Common myeloid progenitor, CD34-positive (primary cell): ENCODE measurements at regions not wholly inside any gene's neighbourhood (a gene's known extent, or its start where the extent isn't known, plus 50 kb on each side); places are given as distances from the start of the nearest gene placed in this dataset.
"Not testable (repeated sequence)": the region's sequence is repeated elsewhere in the genome, so short reads cannot be mapped to it uniquely, and the experiment has no call there.

Source experiments
- CTCF ChIA-PET: fragments of 350-600 bp; sonication (Branson Sonifier 250); formaldehyde crosslinking; loops from one replicate; lab custom pipeline; 2021; ENCODE audit warnings: antibody characterized with exemption; lab: Charles Lee
- POLR2A ChIA-PET: fragments of 350-600 bp; sonication (Branson Sonifier 250); formaldehyde crosslinking; loops from one replicate; lab custom pipeline; 2021; ENCODE audit warnings: antibody characterized with exemption; lab: Charles Lee
- DNase-seq, 3 donors: peaks; one replicate each; pipeline versions ENCODE4 v3.0.0 to v3.0.0-alpha.2; 2013
- H3K27ac ChIP-seq, 2 experiments: 1 replicate in 1 of 2; 2 replicates in 1 of 2; pipeline ENCODE4 v1.7.0; 2013; ENCODE audit warnings: inconsistent platforms in 2 of 2, low read length in 2 of 2, mild to moderate bottlenecking in 2 of 2, low read depth in 1 of 2, moderate library complexity in 1 of 2; ENCODE audit not compliant: severe bottlenecking in 2 of 2, insufficient read depth in 1 of 2, poor library complexity in 1 of 2
- H3K27me3 ChIP-seq, 5 experiments: replicated peaks in 2 of 5; 1 replicate in 3 of 5; 2 replicates in 2 of 5; pipeline versions ENCODE4 v1.6.1 to v1.7.0; 2013; ENCODE audit warnings: low read length in 4 of 5, mild to moderate bottlenecking in 2 of 5, moderate library complexity in 2 of 5, inconsistent platforms in 1 of 5; ENCODE audit not compliant: insufficient read depth in 5 of 5, control insufficient read depth in 4 of 5
- H3K36me3 ChIP-seq, 4 experiments: 1 replicate in 2 of 4; 2 replicates in 2 of 4; pipeline versions ENCODE4 v1.6.1 to v1.7.0; 2013; ENCODE audit warnings: low read length in 3 of 4, control low read depth in 1 of 4, mild to moderate bottlenecking in 1 of 4; ENCODE audit not compliant: control insufficient read depth in 4 of 4, insufficient read depth in 4 of 4
- H3K4me1 ChIP-seq, 4 experiments: 1 replicate in 3 of 4; 2 replicates in 1 of 4; pipeline versions ENCODE4 v1.6.1 to v1.7.1; 2013; ENCODE audit warnings: low read length in 3 of 4, mild to moderate bottlenecking in 3 of 4, control low read depth in 1 of 4, inconsistent platforms in 1 of 4, moderate library complexity in 1 of 4; ENCODE audit not compliant: control insufficient read depth in 4 of 4, insufficient read depth in 4 of 4; ENCODE audit errors: control extremely low read depth in 1 of 4
- H3K4me3 ChIP-seq, 7 experiments: 1 replicate in 4 of 7; 2 replicates in 3 of 7; pipeline versions ENCODE4 v1.5.1 to v1.7.0; 2013; ENCODE audit warnings: mild to moderate bottlenecking in 7 of 7, low read length in 6 of 7, moderate library complexity in 6 of 7, inconsistent platforms in 2 of 7, low read depth in 2 of 7, control low read depth in 1 of 7; ENCODE audit not compliant: insufficient read depth in 4 of 7, control insufficient read depth in 1 of 7; ENCODE audit errors: extremely low read depth in 1 of 7
- H3K9me3 ChIP-seq, 5 experiments: 1 replicate in 4 of 5; 2 replicates in 1 of 5; pipeline versions ENCODE4 v1.6.1 to v1.7.1; 2013; ENCODE audit warnings: low read length in 4 of 5, mild to moderate bottlenecking in 2 of 5, inconsistent platforms in 1 of 5, low read depth in 1 of 5, moderate library complexity in 1 of 5; ENCODE audit not compliant: control insufficient read depth in 4 of 5, insufficient read depth in 2 of 5; ENCODE audit errors: control extremely low read depth in 1 of 5
- WGBS: methylation state at CpG from one replicate; pipeline ENCODE4 v1.1.5; 2013; ENCODE audit not compliant: insufficient coverage; 5-methylcytosine and 5-hydroxymethylcytosine counted together

- DNase-seq, H3K36me3 ChIP-seq, CTCF ChIA-PET, H3K27me3 ChIP-seq, H3K9me3 ChIP-seq, POLR2A ChIA-PET, H3K4me1 ChIP-seq, H3K4me3 ChIP-seq, H3K27ac ChIP-seq: not testable (repeated sequence)
- no CpG with 5 or more reads among the region's 11 CpGs for WGBS
Observed at GRCh38 chr15:22569486-22569885, 110.8 kb downstream of the GOLGA6L22 start.

- WGBS, result no CpG with 5 or more reads among the region's 6 CpGs
- POLR2A ChIA-PET, H3K9me3 ChIP-seq, H3K4me3 ChIP-seq, H3K27me3 ChIP-seq, H3K36me3 ChIP-seq, CTCF ChIA-PET, H3K4me1 ChIP-seq, H3K27ac ChIP-seq: not testable (repeated sequence)
- DNase-seq, result peak; percentile 0 to 78 (median 68)
Observed at GRCh38 chr15:22572152-22572735, 113.5 kb downstream of the GOLGA6L22 start.

GRCh38 chr15:22572792-22573191, 114.1 kb downstream of the GOLGA6L22 start:
- H3K36me3 ChIP-seq, H3K4me1 ChIP-seq, DNase-seq, POLR2A ChIA-PET, H3K9me3 ChIP-seq, H3K27me3 ChIP-seq, H3K27ac ChIP-seq, H3K4me3 ChIP-seq, CTCF ChIA-PET: not testable (repeated sequence)
- WGBS, result 96% methylated on average over 7 of the region's 17 CpGs

- POLR2A ChIA-PET, H3K27ac ChIP-seq, H3K4me3 ChIP-seq, H3K9me3 ChIP-seq, DNase-seq, H3K27me3 ChIP-seq, H3K4me1 ChIP-seq, H3K36me3 ChIP-seq, CTCF ChIA-PET: not testable (repeated sequence)
- no CpG with 5 or more reads among the region's 4 CpGs for WGBS
Observed at GRCh38 chr15:22577828-22578227, 119.1 kb downstream of the GOLGA6L22 start.

- H3K27ac ChIP-seq, CTCF ChIA-PET, POLR2A ChIA-PET, DNase-seq, H3K27me3 ChIP-seq, H3K4me1 ChIP-seq, H3K4me3 ChIP-seq, H3K36me3 ChIP-seq, H3K9me3 ChIP-seq: not testable (repeated sequence)
- no CpG with 5 or more reads among the region's 2 CpGs for WGBS
Observed at GRCh38 chr15:22579213-22579612, 120.5 kb downstream of the GOLGA6L22 start.

- CTCF ChIA-PET, H3K4me3 ChIP-seq, H3K36me3 ChIP-seq, H3K9me3 ChIP-seq, H3K27ac ChIP-seq, H3K27me3 ChIP-seq, H3K4me1 ChIP-seq, DNase-seq, POLR2A ChIA-PET: not testable (repeated sequence)
- no CpG with 5 or more reads among the region's 14 CpGs for WGBS
Observed at GRCh38 chr15:22587391-22587790, 128.7 kb downstream of the GOLGA6L22 start.

GRCh38 chr15:22598552-22598951, 139.8 kb downstream of the GOLGA6L22 start:
- H3K27ac ChIP-seq, H3K36me3 ChIP-seq, DNase-seq, H3K4me1 ChIP-seq, H3K27me3 ChIP-seq, H3K9me3 ChIP-seq, CTCF ChIA-PET, H3K4me3 ChIP-seq, POLR2A ChIA-PET: not testable (repeated sequence)
- WGBS, result 100% methylated on average over 5 of the region's 14 CpGs
